Trophoblast cell (in vitro differentiated cells and primary cell): ENCODE measurements at regions not wholly inside any gene's neighbourhood (a gene's known extent, or its start where the extent isn't known, plus 50 kb on each side); places are given as distances from the start of the nearest gene placed in this dataset.
A peak's percentile ranks its signal among the peaks of the same experiment; 100 is the strongest.

Experiments
- DNase-seq, 2 donors: peaks; one replicate each; pipeline ENCODE4 v3.0.0-alpha.2; 2016
- H2AFZ ChIP-seq: 2 replicates; pipeline ENCODE4 v1.6.1; 2013; ENCODE audit warnings: low read length, moderate library complexity, mild to moderate bottlenecking; ENCODE audit not compliant: insufficient read depth, poor library complexity
- H2AK5ac ChIP-seq: 2 replicates; pipeline ENCODE4 v1.6.1; 2013; ENCODE audit warnings: mild to moderate bottlenecking, low read length
- H2BK120ac ChIP-seq: 2 replicates; pipeline ENCODE4 v1.6.1; 2013; ENCODE audit warnings: low read length, mild to moderate bottlenecking, moderate library complexity; ENCODE audit not compliant: insufficient read depth, poor library complexity
- H2BK12ac ChIP-seq: 2 replicates; pipeline ENCODE4 v1.6.1; 2013; ENCODE audit warnings: mild to moderate bottlenecking, low read length, moderate library complexity
- H2BK5ac ChIP-seq: 2 replicates; pipeline ENCODE4 v1.6.1; 2013; ENCODE audit warnings: low read length, low read depth, moderate library complexity, mild to moderate bottlenecking; ENCODE audit not compliant: poor library complexity
- H3K14ac ChIP-seq: 2 replicates; pipeline ENCODE4 v1.6.1; 2013; ENCODE audit warnings: mild to moderate bottlenecking, low read length
- H3K18ac ChIP-seq: 2 replicates; pipeline ENCODE4 v1.6.1; 2013; ENCODE audit warnings: mild to moderate bottlenecking, low read length
- H3K23ac ChIP-seq: 2 replicates; pipeline ENCODE4 v1.6.1; 2013; ENCODE audit warnings: low read length
- H3K27ac ChIP-seq: 2 replicates; pipeline ENCODE4 v1.5.1; 2013; ENCODE audit warnings: low read depth, mild to moderate bottlenecking, inconsistent platforms, low read length, moderate library complexity
- H3K27me3 ChIP-seq: 2 replicates; pipeline ENCODE4 v1.6.1; 2013; ENCODE audit warnings: inconsistent platforms, mild to moderate bottlenecking, low read length, moderate library complexity; ENCODE audit not compliant: insufficient read depth
- H3K36me3 ChIP-seq, 2 experiments: 1 replicate in 1 of 2; 2 replicates in 1 of 2; pipeline ENCODE4 v1.6.1; 2013; ENCODE audit warnings: low read length in 2 of 2, mild to moderate bottlenecking in 2 of 2, moderate library complexity in 1 of 2; ENCODE audit not compliant: insufficient read depth in 2 of 2, control insufficient read depth in 1 of 2
- H3K4ac ChIP-seq: 2 replicates; pipeline ENCODE4 v1.6.1; 2013; ENCODE audit warnings: low read depth, mild to moderate bottlenecking, low read length, moderate library complexity
- H3K4me1 ChIP-seq, 2 experiments: 1 replicate in 1 of 2; 2 replicates in 1 of 2; pipeline ENCODE4 v1.6.1; 2013; ENCODE audit warnings: low read length in 2 of 2, mild to moderate bottlenecking in 2 of 2, moderate library complexity in 1 of 2; ENCODE audit not compliant: insufficient read depth in 2 of 2, control insufficient read depth in 1 of 2
- H3K4me2 ChIP-seq: 2 replicates; pipeline ENCODE4 v1.6.1; 2013; ENCODE audit warnings: inconsistent platforms, mild to moderate bottlenecking, low read length, moderate library complexity
- H3K4me3 ChIP-seq: 2 replicates; pipeline ENCODE4 v1.5.1; 2013; ENCODE audit warnings: mild to moderate bottlenecking, low read depth, low read length, inconsistent platforms
- H3K79me1 ChIP-seq: one replicate; pipeline ENCODE4 v1.6.1; 2013; ENCODE audit warnings: low read length
- H3K79me2 ChIP-seq: 2 replicates; pipeline ENCODE4 v1.6.1; 2013; ENCODE audit warnings: low read length, mild to moderate bottlenecking; ENCODE audit not compliant: control insufficient read depth, insufficient read depth, poor library complexity
- H3K9ac ChIP-seq: 2 replicates; pipeline ENCODE4 v1.6.1; 2013; ENCODE audit warnings: mild to moderate bottlenecking, low read length
- H3K9me3 ChIP-seq: 2 replicates; pipeline ENCODE4 v1.6.1; 2013; ENCODE audit warnings: low read depth, mild to moderate bottlenecking, control low read depth, inconsistent platforms, low read length; ENCODE audit not compliant: insufficient read depth
- H4K12ac ChIP-seq: 2 replicates; pipeline ENCODE4 v1.6.1; 2013; ENCODE audit warnings: low read depth, mild to moderate bottlenecking, low read length, moderate library complexity
- H4K8ac ChIP-seq: 2 replicates; pipeline ENCODE4 v1.6.1; 2013; ENCODE audit warnings: low read depth, mild to moderate bottlenecking, low read length, moderate library complexity
- H4K91ac ChIP-seq: one replicate; pipeline ENCODE4 v1.6.1; 2013; ENCODE audit warnings: low read depth, mild to moderate bottlenecking, low read length, moderate library complexity
- WGBS: extraction: QIAGEN DNeasy Blood & Tissue Kit; methylation state at CpG from one replicate; pipeline ENCODE4 v1.1.7; 2013; ENCODE audit warnings: missing lambda C conversion rate; ENCODE audit not compliant: insufficient read length, insufficient coverage; ENCODE audit errors: extremely low coverage; 5-methylcytosine and 5-hydroxymethylcytosine counted together

DNA sequence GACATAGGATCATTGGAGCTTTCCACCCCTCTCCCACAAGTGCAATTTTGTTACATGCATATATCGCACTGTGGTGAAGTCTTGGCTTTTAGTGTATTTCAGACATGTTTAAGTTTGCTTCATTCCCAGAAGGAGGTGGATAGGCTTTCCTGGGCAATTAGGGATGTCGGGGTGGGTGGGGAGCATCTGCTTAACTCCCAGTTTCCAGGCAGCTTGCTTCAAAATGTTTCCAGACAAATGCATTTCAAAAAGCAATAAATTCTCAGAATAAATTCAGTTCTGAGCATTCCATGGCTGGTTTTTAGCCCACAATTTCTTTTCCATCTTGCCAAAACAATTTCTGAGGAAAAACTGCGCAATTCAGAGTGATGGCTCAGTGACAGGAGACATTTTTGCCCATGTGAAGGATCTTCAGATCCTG lies 227.7 kb upstream of the ZPLD1 start:
- H3K4me3 ChIP-seq, result no peak overlapping the region
- H3K4me2 ChIP-seq, result no peak overlapping the region
- H3K23ac ChIP-seq, result no peak overlapping the region
- H2BK120ac ChIP-seq, result no peak overlapping the region
- DNase-seq, result no peak
- H3K4ac ChIP-seq, result no peak overlapping the region
- no peaks in the 10 kb centered on the region for H3K9me3 ChIP-seq
- no peak overlapping the region for H4K91ac ChIP-seq
- H3K18ac ChIP-seq, result no peak overlapping the region
- H4K8ac ChIP-seq, result no peak overlapping the region
- H3K36me3 ChIP-seq, result no peaks in the 10 kb centered on the region
- H2AK5ac ChIP-seq, result no peak overlapping the region
- no peak overlapping the region for H2AFZ ChIP-seq
- no peak overlapping the region for H2BK12ac ChIP-seq
- H4K12ac ChIP-seq, result no peak overlapping the region
- H3K14ac ChIP-seq, result no peak overlapping the region
- H3K27me3 ChIP-seq, result no peaks in the 10 kb centered on the region
- H3K4me1 ChIP-seq, result no peaks in the 10 kb centered on the region
- H3K79me1 ChIP-seq, result no peaks in the 10 kb centered on the region
- no CpG with 5 or more reads among the region's 3 CpGs for WGBS
- H3K9ac ChIP-seq, result no peak overlapping the region
- no peak overlapping the region for H3K27ac ChIP-seq
- no peaks in the 10 kb centered on the region for H3K79me2 ChIP-seq
- H2BK5ac ChIP-seq, result no peak overlapping the region

DNA sequence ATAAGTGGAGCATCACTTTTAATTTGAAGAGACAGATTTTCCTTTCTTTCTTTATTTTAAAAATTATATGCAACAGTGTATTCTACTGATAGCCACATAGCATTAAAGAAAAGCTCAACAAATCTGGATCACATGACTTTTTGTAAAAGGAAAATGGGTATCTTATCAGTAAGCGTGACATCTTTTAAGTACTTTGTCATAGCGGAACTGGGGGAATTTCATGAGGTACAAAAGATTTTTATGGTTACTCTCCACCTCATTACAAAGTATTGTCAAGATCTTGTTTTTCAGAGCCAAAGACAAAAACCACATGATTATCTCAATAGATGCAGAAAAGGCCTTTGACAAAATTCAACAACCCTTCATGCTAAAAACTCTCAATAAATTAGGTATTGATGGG lies 219.6 kb upstream of the ZPLD1 start:
- Histone ChIP-seq H3K79me1 (no peaks in the 10 kb centered on the region), H3K4me1 (no peaks in the 10 kb centered on the region), H3K4ac (no peak overlapping the region), H4K91ac (no peak overlapping the region), H4K8ac (no peak overlapping the region), H2BK120ac (no peak overlapping the region), H3K14ac (no peak overlapping the region), H3K4me2 (no peak overlapping the region), H2BK5ac (no peak overlapping the region), H3K23ac (no peak overlapping the region), H3K18ac (no peak overlapping the region), H4K12ac (no peak overlapping the region), H3K4me3 (no peak overlapping the region), H3K79me2 (no peaks in the 10 kb centered on the region), H3K36me3 (no peaks in the 10 kb centered on the region), H2AFZ (no peak overlapping the region), H3K9ac (no peak overlapping the region), H3K27me3 (no peaks in the 10 kb centered on the region), H3K27ac (no peak overlapping the region), H2BK12ac (no peak overlapping the region), H2AK5ac (no peak overlapping the region), H3K9me3 (no peaks in the 10 kb centered on the region)
- DNase-seq, result no peak
- no CpG with 5 or more reads among the region's 2 CpGs for WGBS

DNA sequence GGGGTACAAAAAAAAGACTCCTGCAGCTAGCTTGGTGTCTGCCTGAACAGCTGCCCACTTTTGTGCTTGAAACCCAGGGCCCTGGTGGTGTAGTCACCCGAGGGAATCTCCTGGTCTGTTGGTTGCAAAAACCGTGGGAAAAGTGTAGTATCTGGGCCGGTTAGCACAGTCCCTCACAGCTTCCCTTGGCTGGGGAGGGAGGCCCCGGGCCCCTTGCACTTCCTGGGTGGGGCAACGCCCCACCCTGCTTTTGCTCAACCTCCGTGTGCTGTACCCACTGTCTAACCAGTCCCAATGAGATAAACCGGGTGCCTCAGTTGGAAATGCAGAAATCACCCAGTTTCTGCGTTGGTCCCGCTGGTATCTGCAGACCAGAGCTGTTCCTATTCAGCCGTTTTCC lies 211.7 kb upstream of the ZPLD1 start:
- Histone ChIP-seq H3K36me3 (no peaks in the 10 kb centered on the region), H3K27ac (no peak overlapping the region), H3K79me1 (no peaks in the 10 kb centered on the region), H4K91ac (no peak overlapping the region), H3K9me3 (no peaks in the 10 kb centered on the region), H3K79me2 (no peaks in the 10 kb centered on the region), H2BK120ac (no peak overlapping the region), H3K4me2 (no peak overlapping the region), H3K14ac (no peak overlapping the region), H3K4me1 (no peaks in the 10 kb centered on the region), H2AFZ (no peak overlapping the region), H3K9ac (no peak overlapping the region), H4K8ac (no peak overlapping the region), H3K27me3 (no peaks in the 10 kb centered on the region), H3K4me3 (no peak overlapping the region), H3K23ac (no peak overlapping the region), H4K12ac (no peak overlapping the region), H2AK5ac (no peak overlapping the region), H2BK12ac (no peak overlapping the region), H3K4ac (no peak overlapping the region), H2BK5ac (no peak overlapping the region), H3K18ac (no peak overlapping the region)
- DNase-seq, result no peak
- WGBS, result no CpG with 5 or more reads among the region's 10 CpGs

DNA sequence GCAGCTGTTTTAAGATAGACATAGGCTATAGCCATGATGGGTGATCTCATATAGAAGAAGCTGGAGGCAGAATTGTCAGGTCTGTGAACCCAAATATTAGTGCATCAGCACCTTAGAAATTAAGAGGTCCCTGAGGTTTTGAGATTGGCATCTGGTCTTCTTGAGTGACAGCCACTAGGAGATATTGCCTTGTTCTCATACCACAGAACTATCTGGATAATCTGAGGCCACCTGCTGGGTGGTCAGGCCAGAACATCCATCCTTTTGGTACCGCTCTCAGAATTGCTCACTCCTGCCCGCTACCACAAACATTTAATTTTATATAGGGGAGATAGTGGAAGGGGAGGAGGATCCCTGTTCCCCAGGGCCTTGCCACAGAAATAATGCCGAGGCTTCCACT lies 210.6 kb upstream of the ZPLD1 start:
- no peak overlapping the region for H4K8ac ChIP-seq
- no peaks in the 10 kb centered on the region for H3K79me1 ChIP-seq
- no peak overlapping the region for H3K14ac ChIP-seq
- H2BK120ac ChIP-seq, result no peak overlapping the region
- no peak overlapping the region for H4K12ac ChIP-seq
- H2BK5ac ChIP-seq, result no peak overlapping the region
- peak; percentile 14 to 49 for DNase-seq
- H4K91ac ChIP-seq, result no peak overlapping the region
- H2AFZ ChIP-seq, result no peak overlapping the region
- no peak overlapping the region for H3K9ac ChIP-seq
- H3K4me2 ChIP-seq, result no peak overlapping the region
- H3K4me3 ChIP-seq, result no peak overlapping the region
- no peaks in the 10 kb centered on the region for H3K27me3 ChIP-seq
- no peak overlapping the region for H3K27ac ChIP-seq
- H2BK12ac ChIP-seq, result no peak overlapping the region
- H3K4ac ChIP-seq, result no peak overlapping the region
- no peak overlapping the region for H3K23ac ChIP-seq
- H3K9me3 ChIP-seq, result no peaks in the 10 kb centered on the region
- no peaks in the 10 kb centered on the region for H3K79me2 ChIP-seq
- H2AK5ac ChIP-seq, result no peak overlapping the region
- H3K18ac ChIP-seq, result no peak overlapping the region
- H3K36me3 ChIP-seq, result no peaks in the 10 kb centered on the region
- H3K4me1 ChIP-seq, result no peaks in the 10 kb centered on the region
- WGBS, result no CpG with 5 or more reads among the region's 3 CpGs
